ENCODE measurements at regions not wholly inside any gene's neighbourhood (a gene's known extent, or its start where the extent isn't known, plus 50 kb on each side); places are given as distances from the start of the nearest gene placed in this dataset.

- TF ChIP-seq POLR2A (IDR thresholded peaks at IDR 0.05) = no peak
- TF ChIP-seq, protein P1, sequence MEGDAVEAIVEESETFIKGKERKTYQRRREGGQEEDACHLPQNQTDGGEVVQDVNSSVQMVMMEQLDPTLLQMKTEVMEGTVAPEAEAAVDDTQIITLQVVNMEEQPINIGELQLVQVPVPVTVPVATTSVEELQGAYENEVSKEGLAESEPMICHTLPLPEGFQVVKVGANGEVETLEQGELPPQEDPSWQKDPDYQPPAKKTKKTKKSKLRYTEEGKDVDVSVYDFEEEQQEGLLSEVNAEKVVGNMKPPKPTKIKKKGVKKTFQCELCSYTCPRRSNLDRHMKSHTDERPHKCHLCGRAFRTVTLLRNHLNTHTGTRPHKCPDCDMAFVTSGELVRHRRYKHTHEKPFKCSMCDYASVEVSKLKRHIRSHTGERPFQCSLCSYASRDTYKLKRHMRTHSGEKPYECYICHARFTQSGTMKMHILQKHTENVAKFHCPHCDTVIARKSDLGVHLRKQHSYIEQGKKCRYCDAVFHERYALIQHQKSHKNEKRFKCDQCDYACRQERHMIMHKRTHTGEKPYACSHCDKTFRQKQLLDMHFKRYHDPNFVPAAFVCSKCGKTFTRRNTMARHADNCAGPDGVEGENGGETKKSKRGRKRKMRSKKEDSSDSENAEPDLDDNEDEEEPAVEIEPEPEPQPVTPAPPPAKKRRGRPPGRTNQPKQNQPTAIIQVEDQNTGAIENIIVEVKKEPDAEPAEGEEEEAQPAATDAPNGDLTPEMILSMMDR (IDR thresholded peaks at IDR 0.05) = no peak
Observed at GRCh38 chr13:58583966-58584365, 952.4 kb downstream of the PCDH17 start.
